ENCODE measurements at regions not wholly inside any gene's neighbourhood (a gene's known extent, or its start where the extent isn't known, plus 50 kb on each side); places are given as distances from the start of the nearest gene placed in this dataset.

DNA sequence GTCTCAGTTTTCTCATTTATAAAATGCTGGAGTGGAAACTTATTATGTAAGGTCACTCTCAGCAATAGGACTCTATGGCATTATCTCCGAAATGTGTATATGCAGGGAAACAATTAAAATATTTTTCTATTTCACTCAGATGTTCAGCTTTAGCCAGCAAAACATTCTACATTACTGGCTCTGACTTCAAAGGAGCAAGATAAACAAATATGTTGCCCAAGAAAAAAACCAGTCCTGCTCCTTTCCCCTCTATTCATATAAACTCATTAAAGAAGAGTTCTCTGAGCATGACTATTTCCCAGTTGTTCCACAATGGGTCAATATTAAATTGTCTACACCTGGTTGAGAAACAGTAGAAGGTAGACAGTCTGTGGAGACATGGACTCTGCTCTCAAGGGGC lies 155.0 kb downstream of the NPR3 start:
- TF ChIP-seq POLR2A (IDR thresholded peaks at IDR 0.05; ENCODE audit: low read depth, low read length) (no peak), POLR2AphosphoS5 (IDR thresholded peaks at IDR 0.05; ENCODE audit: low read depth, low read length) (no peak), TAF1 (IDR thresholded peaks at IDR 0.05; ENCODE audit: borderline replicate concordance, low read depth, low read length) (no peak)
